ENCODE measurements at regions not wholly inside any gene's neighbourhood (a gene's known extent, or its start where the extent isn't known, plus 50 kb on each side); places are given as distances from the start of the nearest gene placed in this dataset.
A peak's percentile ranks its signal among the peaks of the same experiment; 100 is the strongest.

DNA sequence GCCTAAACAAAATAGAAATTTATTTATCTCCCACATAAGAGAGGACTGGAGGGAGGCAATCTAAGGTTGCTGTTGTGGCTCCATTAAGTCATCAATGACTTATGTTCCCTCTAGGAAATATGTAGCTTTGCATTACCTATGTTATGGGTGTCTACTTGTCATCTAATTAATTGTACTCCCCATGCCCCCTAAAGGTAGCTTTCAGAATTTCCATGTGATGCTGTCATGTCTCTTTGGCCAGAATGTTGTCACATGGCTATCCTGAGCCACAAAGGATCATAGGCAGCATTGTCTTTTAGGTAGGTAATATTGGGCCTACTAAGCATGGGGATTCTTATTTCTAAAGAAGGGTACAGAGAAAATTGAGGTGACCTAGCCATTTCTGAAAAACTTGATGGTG lies 935.6 kb upstream of the FANCL start:
- ChIA-PET RAD21 (ENCODE audit: unreplicated experiment) (no interaction called here), POLR2A (no interaction called here), CTCF (interaction anchor here (1.3 kb wide), 1 partner anchor 151 kb away, joined by 3 read pairs; no protein-coding TSS in a partner anchor), SMC1A (ENCODE audit: uncharacterized antibody, unreplicated experiment) (no interaction called here)
- H3K4me2 ChIP-seq (ENCODE audit: control insufficient read depth, insufficient read depth) = no peak overlapping the region
- intact Hi-C loops (cut with micrococcal nuclease; ENCODE audit: unreplicated experiment) = loop anchor here (5.0 kb wide), 1 partner anchor 149 kb away; no protein-coding TSS in a partner anchor
- in situ Hi-C loops (cut with MboI) = no loop called here
- no peak for TF ChIP-seq EGR1 (IDR thresholded peaks at IDR 0.05; ENCODE audit: borderline replicate concordance in 1 of 2, low read depth in 2 of 2, low read length in 2 of 2)
- TF ChIP-seq, protein P1, sequence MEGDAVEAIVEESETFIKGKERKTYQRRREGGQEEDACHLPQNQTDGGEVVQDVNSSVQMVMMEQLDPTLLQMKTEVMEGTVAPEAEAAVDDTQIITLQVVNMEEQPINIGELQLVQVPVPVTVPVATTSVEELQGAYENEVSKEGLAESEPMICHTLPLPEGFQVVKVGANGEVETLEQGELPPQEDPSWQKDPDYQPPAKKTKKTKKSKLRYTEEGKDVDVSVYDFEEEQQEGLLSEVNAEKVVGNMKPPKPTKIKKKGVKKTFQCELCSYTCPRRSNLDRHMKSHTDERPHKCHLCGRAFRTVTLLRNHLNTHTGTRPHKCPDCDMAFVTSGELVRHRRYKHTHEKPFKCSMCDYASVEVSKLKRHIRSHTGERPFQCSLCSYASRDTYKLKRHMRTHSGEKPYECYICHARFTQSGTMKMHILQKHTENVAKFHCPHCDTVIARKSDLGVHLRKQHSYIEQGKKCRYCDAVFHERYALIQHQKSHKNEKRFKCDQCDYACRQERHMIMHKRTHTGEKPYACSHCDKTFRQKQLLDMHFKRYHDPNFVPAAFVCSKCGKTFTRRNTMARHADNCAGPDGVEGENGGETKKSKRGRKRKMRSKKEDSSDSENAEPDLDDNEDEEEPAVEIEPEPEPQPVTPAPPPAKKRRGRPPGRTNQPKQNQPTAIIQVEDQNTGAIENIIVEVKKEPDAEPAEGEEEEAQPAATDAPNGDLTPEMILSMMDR (IDR thresholded peaks at IDR 0.05 in 2 of 3, conservative IDR thresholded peaks at IDR 0.05 in 1 of 3; ENCODE audit: control insufficient read depth in 2 of 3, extremely low read depth in 1 of 3, insufficient read depth in 1 of 3, low read depth in 3 of 3, low read length in 3 of 3) = peak in 1 of 3 experiments; percentile 20; a peak in 1 of 6 replicates
- peak; percentile 42; the same call in 1 of the 3 replicates for ATAC-seq
- H3K36me3 ChIP-seq (ENCODE audit: control insufficient read depth in 2 of 2, insufficient read depth in 2 of 2, low read length in 1 of 2) = no peaks in the 10 kb centered on the region
- H4K20me1 ChIP-seq (ENCODE audit: control insufficient read depth, insufficient read depth) = no peaks in the 10 kb centered on the region
- H3K9me3 ChIP-seq (replicated peaks; ENCODE audit: control insufficient read depth, insufficient read depth, low read length) = no peaks in the 10 kb centered on the region
- H3K27ac ChIP-seq (ENCODE audit: control insufficient read depth, insufficient read depth) = no peak overlapping the region
- H3K4me3 ChIP-seq = no peak overlapping the region
- BruUV-seq (replicated peaks) = no TSS peak
- no peak overlapping the region for H2AFZ ChIP-seq (ENCODE audit: control insufficient read depth, low read depth, low read length)
- H3K4me1 ChIP-seq (ENCODE audit: control insufficient read depth, insufficient read depth, low read length) = no peaks in the 10 kb centered on the region
- no peaks in the 10 kb centered on the region for H3K79me2 ChIP-seq (ENCODE audit: control insufficient read depth, insufficient read depth, low read length)
- no peak for FAIRE-seq
- no peaks in the 10 kb centered on the region for H3K27me3 ChIP-seq (replicated peaks in 1 of 2; ENCODE audit: control insufficient read depth in 2 of 2, insufficient read depth in 2 of 2, low read length in 1 of 2)
- H3K9ac ChIP-seq (ENCODE audit: control insufficient read depth, insufficient read depth, low read length) = no peak overlapping the region
- no peak for DNase-seq (ENCODE audit: low read depth, low spot score)

DNA sequence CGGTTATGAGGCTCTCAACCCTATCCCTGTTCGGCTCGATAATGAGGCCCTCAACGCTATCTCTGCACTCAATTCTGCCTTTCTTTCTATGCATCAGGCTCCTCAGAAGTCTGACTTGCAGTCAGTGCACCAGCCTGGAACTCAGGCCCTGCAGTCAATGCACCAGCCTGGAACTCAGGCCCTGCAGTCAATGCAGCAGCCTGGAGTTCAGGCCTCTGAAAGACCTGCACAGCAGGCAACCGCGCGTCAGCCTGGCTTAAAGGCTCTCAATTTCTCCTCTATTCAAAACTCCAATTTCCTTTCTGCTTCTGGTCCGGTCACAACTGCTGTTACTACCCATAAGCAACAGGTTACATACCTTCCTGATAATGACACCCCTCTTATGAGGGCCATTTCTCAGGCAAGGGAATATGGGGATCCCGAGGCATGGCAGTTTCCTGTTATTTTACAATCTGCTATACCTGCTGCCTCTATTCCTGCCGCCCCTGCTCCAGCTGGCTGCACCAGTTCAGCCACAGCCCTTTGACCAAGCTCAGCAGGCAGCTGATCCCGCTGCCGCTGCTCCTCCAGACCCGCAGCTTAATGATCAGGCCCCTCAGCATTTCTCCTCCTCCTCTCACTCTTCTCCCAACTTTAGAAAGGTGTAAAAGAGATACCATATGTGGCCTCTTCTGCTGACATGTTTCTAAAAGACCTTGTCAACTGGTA lies 933.6 kb upstream of the FANCL start:
- Histone ChIP-seq H3K4me1 (ENCODE audit: control insufficient read depth, insufficient read depth, low read length) (no peaks in the 10 kb centered on the region; the same call in 1 of the 2 replicates), H3K4me2 (ENCODE audit: control insufficient read depth, insufficient read depth) (no peak overlapping the region), H3K27ac (ENCODE audit: control insufficient read depth, insufficient read depth) (no peak overlapping the region), H3K36me3 (ENCODE audit: control insufficient read depth in 2 of 2, insufficient read depth in 2 of 2, low read length in 1 of 2) (no peaks in the 10 kb centered on the region), H2AFZ (ENCODE audit: control insufficient read depth, low read depth, low read length) (no peak overlapping the region), H4K20me1 (ENCODE audit: control insufficient read depth, insufficient read depth) (no peaks in the 10 kb centered on the region), H3K27me3 (replicated peaks in 1 of 2; ENCODE audit: control insufficient read depth in 2 of 2, insufficient read depth in 2 of 2, low read length in 1 of 2) (no peaks in the 10 kb centered on the region), H3K79me2 (ENCODE audit: control insufficient read depth, insufficient read depth, low read length) (no peaks in the 10 kb centered on the region), H3K9me3 (replicated peaks; ENCODE audit: control insufficient read depth, insufficient read depth, low read length) (no peaks in the 10 kb centered on the region), H3K9ac (ENCODE audit: control insufficient read depth, insufficient read depth, low read length) (no peak overlapping the region), H3K4me3 (no peak overlapping the region)
- CTCF ChIA-PET = no interaction called here
- SMC1A ChIA-PET (ENCODE audit: uncharacterized antibody, unreplicated experiment) = no interaction called here
- ATAC-seq (no peak), FAIRE-seq (no peak), DNase-seq (ENCODE audit: low read depth, low spot score) (no peak)
- RAD21 ChIA-PET (ENCODE audit: unreplicated experiment) = no interaction called here
- POLR2A ChIA-PET = no interaction called here
- no TSS peak for BruUV-seq (replicated peaks)
- intact Hi-C loops (cut with micrococcal nuclease; ENCODE audit: unreplicated experiment) = loop anchor here (5.0 kb wide), 2 partner anchors 147 to 412 kb away; no protein-coding TSS in a partner anchor
- WGBS (ENCODE audit: insufficient coverage, insufficient replicate concordance, low lambda C conversion rate, missing lambda C conversion rate) = 49% methylated on average over 13 of the region's 13 CpGs
- in situ Hi-C loops (cut with MboI) = no loop called here
- TF ChIP-seq NFIC (IDR thresholded peaks at IDR 0.05; ENCODE audit: low read depth, low read length) = no peak
- TF ChIP-seq, protein P1 (IDR thresholded peaks at IDR 0.05 in 2 of 3, conservative IDR thresholded peaks at IDR 0.05 in 1 of 3; ENCODE audit: control insufficient read depth in 2 of 3, extremely low read depth in 1 of 3, insufficient read depth in 1 of 3, low read depth in 3 of 3, low read length in 3 of 3) = no peak
- TF ChIP-seq SIX5 (IDR thresholded peaks at IDR 0.05; ENCODE audit: low read depth, low read length, severe bottlenecking) = no peak
- TF ChIP-seq CBFB (IDR thresholded peaks at IDR 0.05; ENCODE audit: low read depth) = no peak
- TF ChIP-seq RBBP5 (conservative IDR thresholded peaks at IDR 0.05) = no peak
- TF ChIP-seq MYB (IDR thresholded peaks at IDR 0.05; ENCODE audit: borderline replicate concordance, low read depth, low read length) = no peak
- no peak for TF ChIP-seq CHD1 (IDR thresholded peaks at IDR 0.05; ENCODE audit: low read depth, low read length)
- no peak for TF ChIP-seq NFYA (IDR thresholded peaks at IDR 0.05; ENCODE audit: borderline replicate concordance, low read depth, low read length)
- no peak for TF ChIP-seq BCL11A (IDR thresholded peaks at IDR 0.05; ENCODE audit: low read depth, low read length)
- TF ChIP-seq, protein P2, sequence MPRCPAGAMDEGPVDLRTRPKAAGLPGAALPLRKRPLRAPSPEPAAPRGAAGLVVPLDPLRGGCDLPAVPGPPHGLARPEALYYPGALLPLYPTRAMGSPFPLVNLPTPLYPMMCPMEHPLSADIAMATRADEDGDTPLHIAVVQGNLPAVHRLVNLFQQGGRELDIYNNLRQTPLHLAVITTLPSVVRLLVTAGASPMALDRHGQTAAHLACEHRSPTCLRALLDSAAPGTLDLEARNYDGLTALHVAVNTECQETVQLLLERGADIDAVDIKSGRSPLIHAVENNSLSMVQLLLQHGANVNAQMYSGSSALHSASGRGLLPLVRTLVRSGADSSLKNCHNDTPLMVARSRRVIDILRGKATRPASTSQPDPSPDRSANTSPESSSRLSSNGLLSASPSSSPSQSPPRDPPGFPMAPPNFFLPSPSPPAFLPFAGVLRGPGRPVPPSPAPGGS (IDR thresholded peaks at IDR 0.05; ENCODE audit: borderline replicate concordance, insufficient read depth, low read depth, low read length, poor library complexity, severe bottlenecking) = no peak

Data from GM12878 (cell line).